ENCODE measurements at regions not wholly inside any gene's neighbourhood (a gene's known extent, or its start where the extent isn't known, plus 50 kb on each side); places are given as distances from the start of the nearest gene placed in this dataset.

DNA sequence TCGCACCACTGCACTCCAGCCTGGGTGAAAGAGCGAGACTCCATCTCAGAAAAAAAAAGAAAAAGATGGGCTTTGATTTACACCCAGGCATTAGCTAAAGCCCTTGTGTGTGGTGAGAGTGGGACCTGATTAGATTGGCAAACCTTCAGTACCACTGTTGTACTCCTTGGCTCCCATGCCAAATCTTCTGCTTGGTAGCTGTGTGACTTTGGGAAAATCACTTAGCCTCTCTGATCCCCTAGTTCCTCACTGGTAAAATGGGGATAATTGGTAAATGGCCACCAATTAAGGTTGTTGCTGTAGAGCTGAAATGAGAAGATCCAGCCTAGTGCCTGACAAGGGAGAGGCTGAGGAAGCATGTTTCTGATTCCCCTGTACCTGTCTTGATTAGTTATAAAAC lies 63.7 kb downstream of the SLC25A47 start:
- POLR2A ChIA-PET = interaction anchor here (0.6 to 0.8 kb wide), 2 partner anchors 12 to 241 kb away, joined by 3 read pairs; a partner anchor contains a TSS
- no peak for ATAC-seq
- CTCF ChIA-PET (ENCODE audit: low intra/inter-chr PET ratio) = no interaction called here

More for the DNA sequence above, 63.7 kb downstream of the SLC25A47 start:
- intact Hi-C loops (cut with micrococcal nuclease) (loop anchor here (5.0 to 10.0 kb wide), 2 partner anchors 35 to 58 kb away; no protein-coding TSS in a partner anchor), in situ Hi-C loops (cut with MboI) (loop anchor here (5.0 kb wide), 1 partner anchor 260 kb away; no protein-coding TSS in a partner anchor)
- TF ChIP-seq RCOR1 (IDR thresholded peaks at IDR 0.05; ENCODE audit: borderline replicate concordance in 1 of 2, low read depth in 2 of 2, low read length in 2 of 2) (peak in 1 of 2 experiments; percentile 50; a peak in 1 of 4 replicates), KDM1A (IDR thresholded peaks at IDR 0.05) (peak; percentile 23 to 52; a peak in 3 of 4 replicates), NCOA4 (IDR thresholded peaks at IDR 0.05; ENCODE audit: partially characterized antibody) (no peak), SMARCA5 (IDR thresholded peaks at IDR 0.05) (peak; percentile 58), BCOR (IDR thresholded peaks at IDR 0.05) (peak; percentile 87), ZFP36 (IDR thresholded peaks at IDR 0.05; ENCODE audit: low read depth, low read length, partially characterized antibody) (peak; percentile 85), RBM25 (IDR thresholded peaks at IDR 0.05; ENCODE audit: low read depth, low read length, severe bottlenecking) (peak; percentile 91), ADNP (tag; IDR thresholded peaks at IDR 0.05) (peak; percentile 68)
- TF ChIP-seq, protein P1, sequence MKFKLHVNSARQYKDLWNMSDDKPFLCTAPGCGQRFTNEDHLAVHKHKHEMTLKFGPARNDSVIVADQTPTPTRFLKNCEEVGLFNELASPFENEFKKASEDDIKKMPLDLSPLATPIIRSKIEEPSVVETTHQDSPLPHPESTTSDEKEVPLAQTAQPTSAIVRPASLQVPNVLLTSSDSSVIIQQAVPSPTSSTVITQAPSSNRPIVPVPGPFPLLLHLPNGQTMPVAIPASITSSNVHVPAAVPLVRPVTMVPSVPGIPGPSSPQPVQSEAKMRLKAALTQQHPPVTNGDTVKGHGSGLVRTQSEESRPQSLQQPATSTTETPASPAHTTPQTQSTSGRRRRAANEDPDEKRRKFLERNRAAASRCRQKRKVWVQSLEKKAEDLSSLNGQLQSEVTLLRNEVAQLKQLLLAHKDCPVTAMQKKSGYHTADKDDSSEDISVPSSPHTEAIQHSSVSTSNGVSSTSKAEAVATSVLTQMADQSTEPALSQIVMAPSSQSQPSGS (CRISPR knock-in tag; IDR thresholded peaks at IDR 0.05) = no peak
- H3K4me2 ChIP-seq (ENCODE audit: insufficient read depth, low read length) = no peak overlapping the region
- no peak overlapping the region for H3K27ac ChIP-seq (ENCODE audit: extremely low read depth, low read depth, low read length)
- H2AFZ ChIP-seq (ENCODE audit: low read depth, low read length) = no peak overlapping the region
- H3K4me3 ChIP-seq = no peak overlapping the region
- H3K9me1 ChIP-seq (ENCODE audit: control insufficient read depth, insufficient read depth, low read length) = no peaks in the 10 kb centered on the region
- H3K79me2 ChIP-seq (ENCODE audit: control insufficient read depth, insufficient read depth, low read length) = peaks cover 10% of the 10 kb centered on the region; the same call in 2 of the 3 replicates
- no CpG with 5 or more reads among the region's 2 CpGs for WGBS (ENCODE audit: insufficient coverage, low coverage, missing lambda C conversion rate)
- no peak overlapping the region for H3K9ac ChIP-seq (ENCODE audit: insufficient read depth in 1 of 2, low read depth in 2 of 2, low read length in 2 of 2)
- H4K20me1 ChIP-seq (replicated peaks; ENCODE audit: control insufficient read depth, insufficient read depth, low read length) = no peaks in the 10 kb centered on the region
- H3K9me3 ChIP-seq (replicated peaks; ENCODE audit: control insufficient read depth, insufficient read depth, low read depth, low read length) = no peaks in the 10 kb centered on the region
- no peaks in the 10 kb centered on the region for H3K27me3 ChIP-seq (ENCODE audit: control insufficient read depth in 2 of 2, insufficient read depth in 2 of 2, low read length in 2 of 2)
- FAIRE-seq (no peak), DNase-seq (ENCODE audit: extremely low read depth in 1 of 4, low spot score in 3 of 4) (no peak)
- no TSS peak for BruUV-seq (replicated peaks)
- peaks cover 7 to 25% of the 10 kb centered on the region in 2 experiments; a peak in 4 of 5 replicates for H3K4me1 ChIP-seq (replicated peaks in 1 of 2; ENCODE audit: control insufficient read depth in 2 of 2, insufficient read depth in 2 of 2, low read length in 2 of 2)
- H3K36me3 ChIP-seq (ENCODE audit: control insufficient read depth, insufficient read depth, low read length) = no peaks in the 10 kb centered on the region; the same call in 2 of the 3 replicates
